ENCODE measurements at regions not wholly inside any gene's neighbourhood (a gene's known extent, or its start where the extent isn't known, plus 50 kb on each side); places are given as distances from the start of the nearest gene placed in this dataset.

DNA sequence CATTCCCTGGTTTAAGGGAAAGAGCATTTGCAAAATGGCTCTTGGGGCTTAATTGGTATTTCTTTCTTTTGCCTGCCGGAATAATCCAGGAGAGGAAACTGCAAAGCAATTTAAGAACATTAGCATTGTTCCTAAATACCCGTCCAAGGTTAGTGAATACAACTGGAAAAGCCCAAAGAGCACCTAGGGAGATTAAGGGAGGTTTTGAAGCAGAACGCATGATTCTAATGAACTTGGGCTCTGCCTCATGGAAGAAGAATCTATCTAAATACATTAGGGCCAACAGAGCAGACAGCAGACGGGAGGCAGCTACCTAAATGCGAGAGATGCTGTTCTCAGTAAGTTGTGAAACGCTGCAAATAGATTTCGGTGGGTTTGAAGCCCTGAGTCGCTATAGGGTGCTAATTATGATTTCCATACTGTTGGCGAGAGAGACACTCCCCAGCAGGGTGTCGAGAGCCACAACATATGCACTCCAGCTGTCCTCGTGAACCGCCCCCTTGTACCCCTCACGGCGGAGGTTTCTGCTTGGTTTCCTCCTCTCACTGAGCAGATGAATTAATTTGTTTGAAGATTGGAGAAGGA is 326.7 kb upstream of the CAMK1G start:
- DNase-seq (ENCODE audit: low spot score) = no peak

DNA sequence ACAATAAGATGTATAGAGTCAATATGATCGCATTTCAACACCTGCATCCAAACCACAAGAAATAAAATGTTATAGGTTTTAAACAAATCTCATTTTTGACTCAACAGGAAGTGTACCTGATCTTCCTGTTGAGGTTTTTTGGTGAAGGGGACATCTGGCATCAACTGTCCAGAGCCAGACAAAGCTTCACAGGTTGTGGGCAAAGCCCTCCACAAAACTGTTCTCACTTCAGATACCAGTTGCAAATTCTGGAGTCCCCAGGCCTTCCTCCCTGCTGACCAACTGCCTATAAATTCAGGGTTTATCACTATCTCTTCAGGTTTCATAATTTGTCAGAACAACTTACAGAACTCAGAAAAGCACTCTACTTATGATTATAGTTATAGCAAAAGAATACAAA is 326.1 kb upstream of the CAMK1G start:
- no peak for DNase-seq (ENCODE audit: low spot score)

DNA sequence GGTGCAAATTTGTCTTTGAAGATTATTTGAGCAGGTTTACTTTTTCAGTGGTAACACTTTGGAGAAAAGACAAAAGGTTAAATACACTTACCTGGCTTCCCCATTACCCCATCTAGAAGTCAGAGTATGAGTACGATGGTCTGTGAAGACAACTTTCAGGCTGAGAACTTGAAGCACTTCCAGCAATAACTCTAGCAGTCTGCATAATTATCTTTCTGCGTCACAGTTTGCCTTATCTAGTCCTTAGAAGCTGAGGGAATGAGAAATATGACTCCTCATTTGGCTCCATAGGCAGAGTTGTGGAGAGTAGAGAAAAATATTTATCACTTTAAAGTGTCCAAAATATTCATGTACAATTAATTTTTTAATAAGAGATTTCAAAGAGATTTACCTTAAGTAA is 323.4 kb upstream of the CAMK1G start:
- DNase-seq (ENCODE audit: low spot score) = no peak

DNA sequence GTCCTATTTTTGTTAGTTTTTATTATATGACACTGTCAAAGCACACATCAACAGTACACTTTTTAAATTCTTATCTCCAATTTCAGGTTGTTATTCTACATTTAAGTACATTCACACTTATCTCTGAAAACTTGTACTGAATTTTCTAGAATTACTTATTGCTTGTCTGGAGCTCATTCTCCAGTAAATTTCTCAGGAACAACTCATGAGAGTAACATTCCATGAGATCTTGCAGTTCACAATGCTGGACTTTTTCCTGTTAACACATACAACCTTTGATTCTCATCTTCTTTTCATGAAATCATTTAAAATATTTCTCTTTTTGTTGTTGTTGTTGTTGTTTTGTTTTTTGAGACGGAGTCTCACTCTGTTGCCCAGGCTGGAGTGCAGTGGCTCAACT is 320.9 kb upstream of the CAMK1G start:
- no peak for DNase-seq (ENCODE audit: low spot score)

DNA sequence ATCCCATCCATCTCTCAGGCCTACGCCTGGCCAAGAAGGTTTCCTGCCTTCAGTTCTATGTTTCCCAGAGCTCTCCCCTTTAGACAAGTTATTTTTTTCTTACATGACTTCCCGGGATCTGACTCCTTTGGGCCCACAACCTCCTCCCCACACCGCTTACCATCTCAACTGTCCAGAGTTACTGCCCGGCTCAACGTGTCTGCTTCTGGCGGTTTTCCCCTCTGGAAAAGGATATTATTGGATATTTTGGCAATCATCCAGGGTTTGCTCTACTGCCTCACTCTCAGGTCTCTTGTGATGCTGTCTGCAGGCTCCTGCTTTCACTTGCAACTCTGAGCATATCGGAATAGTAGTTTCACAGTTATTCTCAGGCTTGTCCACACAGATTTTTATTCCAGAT is 318.2 kb upstream of the CAMK1G start:
- no peak for DNase-seq (ENCODE audit: low spot score)

DNA sequence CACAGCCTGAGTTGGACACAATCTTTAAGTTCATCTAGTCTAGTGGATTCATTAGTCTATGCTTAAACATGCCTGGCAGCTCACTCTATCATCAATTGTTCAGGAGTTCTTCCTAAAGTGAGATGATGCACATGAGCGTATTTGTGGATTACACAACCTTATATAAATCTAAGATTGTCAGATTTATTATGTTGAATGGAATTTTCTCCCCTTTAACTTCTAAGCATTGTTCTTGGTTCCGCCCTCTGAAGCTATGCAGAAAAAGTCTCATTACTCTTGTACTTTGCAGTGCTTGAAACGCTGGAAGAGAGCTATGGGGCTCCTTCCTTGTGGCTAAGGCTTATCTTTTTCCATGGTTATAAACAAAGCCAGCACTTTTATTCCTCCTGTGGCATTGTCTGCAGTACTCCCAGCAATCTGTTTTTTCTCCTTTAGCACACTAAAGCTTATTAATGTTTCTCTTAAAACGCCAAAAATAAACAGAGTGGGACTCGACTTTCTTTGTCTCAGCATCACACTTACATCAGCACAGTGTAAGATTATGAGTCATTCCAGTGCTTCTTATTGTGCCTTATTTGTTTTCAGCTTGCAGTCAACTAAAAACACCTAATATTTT is 316.8 kb upstream of the CAMK1G start:
- no peak for DNase-seq (ENCODE audit: low spot score)

DNA sequence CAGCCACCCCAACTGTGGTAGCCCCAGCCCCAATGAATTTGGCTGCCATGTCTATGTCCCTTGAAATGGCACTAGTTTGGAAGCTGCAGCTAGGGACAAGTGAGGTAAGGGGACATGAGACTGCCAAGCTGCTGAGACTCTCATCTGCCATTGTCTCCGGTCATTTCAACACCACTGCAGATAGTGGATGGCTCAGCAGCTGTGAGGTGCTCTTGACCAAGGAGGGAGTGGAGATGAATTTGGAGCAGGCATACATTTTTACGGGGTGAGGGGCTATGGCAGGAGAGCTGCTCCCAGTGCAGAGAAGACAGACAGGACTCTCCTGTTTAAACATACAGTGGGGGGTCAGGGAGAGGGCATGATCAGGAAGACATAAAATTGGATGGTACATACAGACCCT is 315.5 kb upstream of the CAMK1G start:
- no peak for DNase-seq (ENCODE audit: low spot score)

DNA sequence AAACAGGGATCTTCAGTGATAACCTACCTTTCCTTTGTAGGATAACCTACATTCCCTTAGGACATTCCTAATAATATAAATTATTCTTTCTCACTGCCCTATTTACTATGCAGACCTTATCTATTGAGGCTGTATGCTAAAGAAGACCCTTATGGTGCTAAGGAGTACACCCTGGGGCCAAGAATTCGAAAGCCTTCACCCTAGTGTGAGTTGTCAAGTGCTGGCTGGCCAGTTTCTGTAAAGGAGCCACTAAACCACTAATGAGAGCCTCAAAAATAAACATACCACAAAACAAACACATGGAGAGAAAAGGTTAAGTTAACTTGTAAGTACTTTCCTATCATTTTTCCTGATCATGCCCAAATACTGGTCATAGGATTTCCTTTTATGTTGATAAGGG is 315.0 kb upstream of the CAMK1G start:
- no peak for DNase-seq (ENCODE audit: low spot score)

DNA sequence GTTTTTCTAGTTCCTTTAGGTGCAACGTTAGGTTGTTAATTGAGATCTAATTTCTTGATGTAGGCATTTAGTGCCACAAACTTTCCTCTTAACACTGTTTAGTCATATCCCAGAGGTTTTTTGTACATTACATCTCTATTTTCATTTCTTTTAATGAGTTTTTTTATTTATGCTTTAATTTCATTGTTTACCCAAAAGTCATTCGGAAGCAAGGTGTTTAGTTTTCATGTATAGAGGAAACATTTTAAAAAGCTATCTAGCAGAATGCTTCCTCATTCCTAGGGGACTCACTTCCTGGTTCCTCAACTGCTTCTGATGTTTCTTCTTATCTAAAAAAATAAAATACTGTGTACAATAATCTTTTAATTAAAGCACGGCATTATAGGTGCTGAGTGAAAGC is 307.2 kb upstream of the CAMK1G start:
- no peak for DNase-seq (ENCODE audit: low spot score)

DNA sequence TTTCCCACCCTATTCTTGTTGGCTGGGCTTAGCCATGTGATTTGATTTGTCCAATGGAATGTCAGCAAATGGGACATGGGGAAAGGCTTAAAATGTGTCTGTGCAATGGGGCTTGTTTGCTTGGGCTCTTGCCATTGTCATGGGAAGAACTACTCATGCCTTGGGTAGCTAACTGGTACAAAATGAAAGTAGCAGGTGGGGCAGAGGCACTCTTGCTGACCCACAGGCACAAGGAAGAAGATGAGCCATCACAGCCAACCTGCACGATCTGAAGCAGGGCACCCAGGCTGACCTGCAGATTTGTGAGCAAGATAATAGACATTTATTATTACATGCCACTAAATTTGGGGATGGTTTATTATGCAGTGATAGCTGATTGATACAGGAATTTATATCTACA is 305.9 kb upstream of the CAMK1G start:
- DNase-seq (ENCODE audit: low spot score) = no peak

DNA sequence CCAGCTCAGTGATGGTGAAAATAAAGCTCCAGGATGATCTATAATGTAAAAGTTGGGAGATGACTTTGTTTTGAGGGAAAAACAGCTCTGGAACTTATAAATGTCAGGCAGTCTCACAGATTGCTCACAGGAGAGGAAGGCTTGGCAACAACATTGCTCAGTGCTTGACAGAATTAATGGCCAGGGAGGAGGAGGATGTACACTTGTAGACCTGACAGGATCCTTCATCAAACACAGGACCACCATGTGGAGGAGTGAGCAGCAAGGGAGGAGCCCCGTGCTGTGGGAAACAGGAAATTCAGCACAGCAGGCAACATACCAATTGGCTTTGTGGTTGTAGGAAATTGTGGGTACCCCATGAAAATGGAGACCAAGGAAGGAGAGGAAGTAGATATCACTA is 291.8 kb upstream of the CAMK1G start:
- no peak for DNase-seq (ENCODE audit: low spot score)

DNA sequence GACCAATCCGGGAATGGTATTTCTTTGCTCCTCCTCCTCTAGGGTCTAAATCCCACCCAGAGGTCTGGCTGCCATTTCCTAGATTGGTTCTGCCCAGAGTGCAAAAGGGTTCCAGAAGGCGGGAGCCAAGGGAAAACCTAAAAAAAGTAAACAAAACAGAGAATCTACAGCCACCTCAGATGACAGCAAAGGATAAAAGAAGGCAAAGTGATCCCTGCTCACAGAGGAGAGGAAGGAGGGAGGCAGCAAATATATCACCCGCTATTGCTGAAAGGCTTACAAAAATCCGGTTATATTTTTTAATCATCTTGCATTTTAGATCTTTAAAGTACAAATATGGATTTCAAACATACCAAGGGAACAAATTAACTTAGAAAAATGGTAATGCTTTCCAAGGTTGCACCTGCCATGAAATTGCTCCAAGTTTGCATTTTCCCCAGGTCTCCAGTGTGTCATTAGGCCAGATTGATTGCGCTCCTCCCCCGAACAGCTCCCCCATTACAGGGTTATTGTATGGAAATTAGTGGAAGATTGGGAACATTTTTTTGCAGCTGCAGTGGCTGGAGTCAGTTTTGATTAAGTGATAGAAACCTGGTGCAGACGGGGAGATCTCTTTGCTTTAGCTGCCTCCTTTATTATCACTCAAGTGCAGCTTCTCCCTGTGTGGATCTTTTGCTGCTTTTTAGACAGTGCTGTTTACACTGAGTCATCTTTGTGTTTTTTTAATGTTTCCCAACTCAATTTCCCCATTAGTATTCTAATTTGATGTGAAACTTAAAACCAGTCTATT is 280.5 kb upstream of the CAMK1G start:
- DNase-seq (ENCODE audit: low spot score) = no peak

DNA sequence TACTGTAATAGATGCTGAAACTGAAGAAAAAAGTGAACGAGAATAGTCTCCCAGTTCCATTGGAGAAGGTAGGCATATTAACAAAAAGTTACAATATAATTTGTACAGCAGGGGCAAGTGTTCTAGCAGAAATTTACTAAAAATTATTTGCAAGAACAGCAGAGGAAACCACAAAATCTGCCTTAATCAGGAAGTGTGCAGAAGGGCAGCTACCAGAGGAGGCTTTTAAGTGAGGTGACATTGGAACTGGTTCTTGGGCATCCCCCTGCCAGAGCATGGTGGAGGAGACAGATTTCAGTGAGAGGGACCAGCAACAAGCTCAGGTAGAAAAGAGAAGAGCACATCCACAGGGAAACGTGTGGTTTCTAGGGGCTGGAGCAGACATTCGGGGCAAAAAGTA is 279.3 kb upstream of the CAMK1G start:
- DNase-seq (ENCODE audit: low spot score) = no peak

DNA sequence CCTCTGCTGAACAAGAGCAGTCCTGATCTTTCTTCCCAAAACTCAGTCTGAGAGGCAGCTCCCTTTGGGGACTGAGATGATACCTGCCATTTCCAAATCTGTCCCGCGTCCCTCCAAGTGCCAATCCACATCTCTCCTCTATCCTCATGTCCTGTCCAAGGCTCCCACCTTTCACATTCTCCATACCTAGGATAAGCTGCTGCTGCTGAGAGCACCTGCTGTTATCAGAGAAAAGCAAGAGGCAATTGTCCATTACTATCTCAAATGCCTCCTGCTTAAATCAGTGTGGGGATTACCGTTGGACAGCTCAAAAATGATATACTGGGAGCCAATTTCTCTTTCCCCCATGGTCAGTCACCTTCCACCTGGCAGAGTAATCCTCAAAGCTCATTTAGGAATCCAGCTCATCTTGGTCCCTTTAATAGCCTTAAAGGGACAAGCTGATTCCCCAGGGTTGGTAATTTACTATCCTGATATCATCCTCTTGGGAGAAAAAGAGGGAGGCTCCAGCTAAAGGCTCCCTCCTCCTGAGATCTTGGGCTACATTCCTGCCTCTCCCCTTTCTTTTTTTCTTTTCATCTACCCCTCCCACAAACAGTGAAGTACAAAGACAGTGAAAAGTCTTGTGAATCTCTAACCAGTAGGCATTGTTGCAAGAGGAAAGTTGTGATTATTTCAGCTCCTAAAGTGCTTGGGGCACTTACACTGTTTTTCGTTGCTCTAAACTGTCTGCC is 278.1 kb upstream of the CAMK1G start:
- DNase-seq (ENCODE audit: low spot score) = no peak

DNA sequence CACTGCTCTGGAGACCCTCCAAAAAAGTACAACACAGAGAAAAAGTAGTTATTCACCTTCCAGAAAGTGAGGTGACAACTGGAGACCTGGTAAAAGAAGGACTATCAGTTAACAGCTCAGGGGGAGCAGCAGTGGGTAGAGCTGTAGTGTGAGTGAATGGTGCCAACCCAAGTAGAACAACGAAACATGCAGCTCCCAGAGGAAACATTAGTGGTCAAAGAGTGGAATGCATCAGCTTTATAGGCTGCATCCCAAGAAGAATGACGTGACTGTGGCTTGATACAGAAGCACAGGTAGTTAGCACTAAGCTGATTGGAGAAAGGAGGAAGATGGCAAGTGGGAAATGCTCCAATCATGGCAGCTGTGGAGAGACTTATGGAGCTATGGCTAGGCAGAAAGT is 275.7 kb upstream of the CAMK1G start:
- DNase-seq (ENCODE audit: low spot score) = no peak

DNA sequence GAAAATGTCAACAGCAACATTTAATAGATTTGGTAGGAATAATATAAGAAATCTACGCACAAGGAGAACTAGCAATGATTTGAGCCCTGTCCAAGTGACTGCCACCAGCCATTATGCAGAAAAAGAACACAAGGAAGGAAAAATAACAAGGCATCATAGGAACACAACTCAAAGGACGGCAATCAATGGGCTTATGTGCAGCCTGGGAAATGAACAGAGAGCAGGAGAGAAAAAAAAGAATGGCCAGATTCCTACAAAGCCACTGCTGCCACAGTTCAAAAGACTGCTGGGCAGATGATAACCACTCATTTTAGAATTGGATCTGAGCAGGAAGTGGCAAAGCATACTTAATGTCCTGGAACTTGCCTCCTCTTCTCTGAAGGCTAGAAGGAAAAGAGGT is 274.3 kb upstream of the CAMK1G start:
- no peak for DNase-seq (ENCODE audit: low spot score)

DNA sequence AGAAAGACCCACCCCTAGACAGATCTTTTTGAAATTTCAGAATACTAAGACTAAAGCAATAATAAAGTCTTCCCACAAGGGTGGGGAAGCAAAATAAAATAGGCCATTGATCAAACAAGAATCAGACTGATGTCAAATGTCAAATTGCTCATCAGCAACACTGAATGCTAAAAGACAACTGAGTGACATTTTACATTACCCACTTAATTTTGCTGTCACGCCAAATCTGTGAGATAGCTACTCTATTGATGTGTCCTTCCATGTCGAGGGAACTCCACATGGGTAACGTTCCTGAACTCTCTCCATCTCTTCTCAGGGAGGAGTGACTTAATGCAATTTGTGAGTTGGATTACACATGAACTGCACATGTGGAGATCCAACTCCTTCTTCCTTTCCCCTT is 271.7 kb upstream of the CAMK1G start:
- DNase-seq (ENCODE audit: low spot score) = no peak

DNA sequence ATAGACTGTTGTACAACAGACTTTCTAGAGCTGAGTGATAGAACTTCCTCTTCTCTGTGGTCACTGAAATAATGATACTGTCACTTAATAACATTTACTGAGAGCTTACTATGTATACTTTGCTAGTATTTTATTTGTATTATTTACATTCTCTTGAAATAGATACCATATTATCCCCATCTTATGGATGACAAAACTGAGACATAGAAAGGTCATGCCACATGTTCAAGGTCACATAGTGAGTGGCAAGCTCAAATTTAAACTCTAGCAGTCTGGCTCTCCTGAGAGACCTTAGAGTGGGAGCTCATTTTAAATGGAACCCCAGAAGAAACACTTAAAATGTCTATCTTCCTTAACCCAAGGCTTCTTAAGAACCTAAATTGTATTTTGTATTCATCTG is 266.6 kb upstream of the CAMK1G start:
- DNase-seq (ENCODE audit: low spot score) = no peak

DNA sequence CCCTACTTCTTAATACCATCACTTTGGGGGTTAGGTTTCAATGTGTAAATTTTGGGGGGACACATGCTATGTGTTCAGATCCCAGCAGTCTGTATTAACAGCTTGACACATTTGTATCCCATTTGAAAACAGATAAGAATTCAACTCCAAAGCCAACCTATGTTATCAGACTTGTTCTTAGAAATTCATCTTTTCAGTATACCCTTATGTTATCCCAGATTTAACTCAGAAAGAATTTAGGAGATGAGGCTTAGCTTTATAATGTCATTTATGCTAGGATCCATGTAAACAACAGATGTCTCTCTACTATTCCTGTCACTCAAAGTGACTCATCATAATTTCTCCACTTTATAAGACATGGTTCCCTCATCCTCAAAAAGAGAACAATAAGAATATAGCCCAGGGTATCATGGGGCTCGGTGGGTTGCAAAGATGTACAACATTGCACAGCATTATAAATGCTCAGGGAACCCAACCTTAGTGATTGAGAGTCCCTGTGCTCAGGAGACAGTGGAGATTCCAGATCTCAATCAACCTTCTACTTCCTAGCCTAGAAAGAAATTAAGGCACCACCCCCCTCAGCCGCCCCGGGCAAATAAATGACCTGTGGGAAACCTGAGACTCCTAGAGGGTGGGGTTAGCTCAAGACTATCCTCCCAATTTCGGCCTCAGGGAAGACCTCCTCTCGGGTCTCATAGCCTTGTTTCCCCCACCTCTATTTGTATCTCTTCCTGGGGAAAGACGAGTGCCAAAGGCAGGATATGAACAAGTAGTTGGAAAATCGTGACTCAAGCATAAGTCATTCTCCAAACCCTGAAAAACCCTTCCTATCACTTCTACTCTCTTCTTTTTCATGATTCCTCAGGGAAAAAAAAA is 265.1 kb upstream of the CAMK1G start:
- DNase-seq (ENCODE audit: low spot score) = no peak

DNA sequence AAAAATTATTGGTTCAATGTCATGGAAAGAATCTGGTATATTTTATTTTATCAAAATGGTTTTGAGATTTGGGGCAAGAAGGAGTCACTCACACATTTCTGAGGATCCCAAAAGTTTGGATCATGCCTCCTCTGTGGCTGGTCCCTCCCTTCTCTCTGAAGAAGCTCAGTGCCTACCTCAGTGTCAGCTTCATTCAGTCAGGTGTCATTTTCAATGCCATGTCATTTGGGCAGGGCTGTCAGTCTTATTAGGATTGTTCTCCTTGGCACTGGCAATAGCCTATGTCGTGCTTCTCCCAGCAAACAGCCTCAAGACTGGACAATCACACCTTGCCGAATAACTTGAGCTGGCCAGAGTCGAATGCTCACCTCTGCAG is 264.5 kb upstream of the CAMK1G start:
- DNase-seq (ENCODE audit: low spot score) = no peak

DNA sequence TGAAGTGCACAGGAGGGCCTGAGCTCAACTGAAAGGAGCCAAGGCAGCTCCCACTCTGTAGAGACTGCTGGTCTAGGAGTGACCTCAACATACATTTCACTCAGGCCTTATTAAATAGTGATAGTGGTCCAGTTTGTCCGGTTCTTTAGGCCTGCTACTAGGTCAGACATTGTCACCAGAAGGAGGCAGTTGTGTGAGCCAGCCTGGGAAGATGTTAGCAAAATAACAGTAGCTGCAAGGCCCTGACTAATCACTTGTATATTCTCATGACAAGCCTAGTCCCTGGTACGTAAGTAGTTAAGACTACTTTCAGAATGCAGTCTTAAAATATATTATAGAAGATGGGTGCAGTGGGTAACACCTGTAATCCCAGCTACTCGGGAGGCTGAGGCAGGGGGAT is 264.0 kb upstream of the CAMK1G start:
- DNase-seq (ENCODE audit: low spot score) = no peak

DNA sequence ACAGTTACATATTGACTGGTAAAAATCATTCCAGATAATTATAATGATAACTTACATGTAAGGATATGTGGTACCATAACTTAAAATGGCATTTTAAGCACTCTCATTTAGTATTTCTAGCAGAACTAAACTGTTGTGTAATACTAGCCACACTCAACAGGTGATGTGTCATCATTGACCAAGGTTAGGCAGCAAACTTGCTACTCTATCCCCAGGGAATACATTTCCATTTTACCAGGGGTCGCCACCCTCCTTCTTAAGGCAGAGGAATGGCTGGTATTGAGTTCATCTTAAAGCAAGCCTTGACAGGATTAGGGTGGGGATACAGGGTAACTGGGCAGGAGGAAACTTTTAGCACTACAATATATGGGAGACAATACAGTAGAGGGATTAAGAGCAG is 259.8 kb upstream of the CAMK1G start:
- DNase-seq (ENCODE audit: low spot score) = no peak
